HG03139 (cell line): ENCODE measurements at regions not wholly inside any gene's neighbourhood (a gene's known extent, or its start where the extent isn't known, plus 50 kb on each side); places are given as distances from the start of the nearest gene placed in this dataset.
"Not testable (repeated sequence)": the region's sequence is repeated elsewhere in the genome, so short reads cannot be mapped to it uniquely, and the experiment has no call there.

Experiments used
- ATAC-seq: cut with Tn5 transposase; IDR thresholded peaks from one replicate; pipeline ENCODE4 v1.9.1; 2021; ENCODE audit not compliant: unreplicated experiment

GRCh38 chr6:74343321-74343720 lies 647.3 kb downstream of the CD109 start:
- not testable (repeated sequence) for ATAC-seq

GRCh38 chr6:74334722-74335121 lies 638.7 kb downstream of the CD109 start:
- ATAC-seq: no peak

GRCh38 chr6:74333406-74333805 lies 637.4 kb downstream of the CD109 start:
- no peak for ATAC-seq

- no peak for ATAC-seq
Measured at GRCh38 chr6:74320715-74321114, 624.7 kb downstream of the CD109 start.

GRCh38 chr6:74320074-74320473 lies 624.1 kb downstream of the CD109 start:
- ATAC-seq: no peak

- no peak for ATAC-seq
Measured at GRCh38 chr6:74319292-74319691, 623.3 kb downstream of the CD109 start.

- ATAC-seq: no peak
Measured at GRCh38 chr6:74318738-74319137, 622.7 kb downstream of the CD109 start.

GRCh38 chr6:74312081-74312480 lies 616.1 kb downstream of the CD109 start:
- no peak for ATAC-seq

GRCh38 chr6:74311431-74311830 lies 615.4 kb downstream of the CD109 start:
- ATAC-seq: no peak

- no peak for ATAC-seq
Measured at GRCh38 chr6:74289884-74290283, 593.9 kb downstream of the CD109 start.

- no peak for ATAC-seq
Measured at GRCh38 chr6:74287932-74288331, 591.9 kb downstream of the CD109 start.

GRCh38 chr6:74287441-74287840 lies 591.4 kb downstream of the CD109 start:
- no peak for ATAC-seq

GRCh38 chr6:74284284-74284683 lies 588.3 kb downstream of the CD109 start:
- no peak for ATAC-seq

- ATAC-seq: no peak
Measured at GRCh38 chr6:74283532-74283931, 587.5 kb downstream of the CD109 start.

GRCh38 chr6:74282143-74282689 lies 586.2 kb downstream of the CD109 start:
- ATAC-seq: no peak

GRCh38 chr6:74280130-74280692 lies 584.2 kb downstream of the CD109 start:
- no peak for ATAC-seq

- no peak for ATAC-seq
Measured at GRCh38 chr6:74277777-74278186, 581.8 kb downstream of the CD109 start.

GRCh38 chr6:74273541-74273940 lies 577.5 kb downstream of the CD109 start:
- ATAC-seq: no peak

- no peak for ATAC-seq
Measured at GRCh38 chr6:74269600-74269858, 573.5 kb downstream of the CD109 start.

- ATAC-seq: no peak
Measured at GRCh38 chr6:74268815-74269599, 573.0 kb downstream of the CD109 start.

GRCh38 chr6:74259981-74260380 lies 564.0 kb downstream of the CD109 start:
- ATAC-seq: no peak

GRCh38 chr6:74256781-74257180 lies 560.8 kb downstream of the CD109 start:
- ATAC-seq: no peak

GRCh38 chr6:74256381-74256780 lies 560.4 kb downstream of the CD109 start:
- ATAC-seq: no peak
